Muscle of leg (tissue), 3 donors: ENCODE measurements at regions not wholly inside any gene's neighbourhood (a gene's known extent, or its start where the extent isn't known, plus 50 kb on each side); places are given as distances from the start of the nearest gene placed in this dataset.

Source experiments
- DNase-seq: peaks from one replicate; pipeline ENCODE4 v3.0.0; 2013
- H3K27ac ChIP-seq: one replicate; pipeline ENCODE4 v1.5.1; 2013; ENCODE audit warnings: mild to moderate bottlenecking, low read length, control low read depth
- H3K27me3 ChIP-seq: one replicate; pipeline ENCODE4 v1.6.1; 2013; ENCODE audit warnings: low read length; ENCODE audit not compliant: control insufficient read depth, insufficient read depth
- H3K36me3 ChIP-seq: one replicate; pipeline ENCODE4 v1.6.1; 2013; ENCODE audit warnings: low read length; ENCODE audit not compliant: control insufficient read depth, insufficient read depth
- H3K4me1 ChIP-seq: one replicate; pipeline ENCODE4 v1.6.1; 2013; ENCODE audit warnings: low read length; ENCODE audit not compliant: control insufficient read depth, insufficient read depth
- H3K4me3 ChIP-seq: one replicate; pipeline ENCODE4 v1.5.1; 2013; ENCODE audit warnings: low read length, control low read depth
- H3K9me3 ChIP-seq: replicated peaks from 2 replicates; pipeline ENCODE4 v1.6.1; 2013; ENCODE audit warnings: low read depth, low read length; ENCODE audit not compliant: control insufficient read depth
- WGBS: methylation state at CpG from one replicate; pipeline ENCODE4 v1.1.5; 2013; ENCODE audit warnings: missing lambda C conversion rate; ENCODE audit not compliant: insufficient coverage; 5-methylcytosine and 5-hydroxymethylcytosine counted together

DNA sequence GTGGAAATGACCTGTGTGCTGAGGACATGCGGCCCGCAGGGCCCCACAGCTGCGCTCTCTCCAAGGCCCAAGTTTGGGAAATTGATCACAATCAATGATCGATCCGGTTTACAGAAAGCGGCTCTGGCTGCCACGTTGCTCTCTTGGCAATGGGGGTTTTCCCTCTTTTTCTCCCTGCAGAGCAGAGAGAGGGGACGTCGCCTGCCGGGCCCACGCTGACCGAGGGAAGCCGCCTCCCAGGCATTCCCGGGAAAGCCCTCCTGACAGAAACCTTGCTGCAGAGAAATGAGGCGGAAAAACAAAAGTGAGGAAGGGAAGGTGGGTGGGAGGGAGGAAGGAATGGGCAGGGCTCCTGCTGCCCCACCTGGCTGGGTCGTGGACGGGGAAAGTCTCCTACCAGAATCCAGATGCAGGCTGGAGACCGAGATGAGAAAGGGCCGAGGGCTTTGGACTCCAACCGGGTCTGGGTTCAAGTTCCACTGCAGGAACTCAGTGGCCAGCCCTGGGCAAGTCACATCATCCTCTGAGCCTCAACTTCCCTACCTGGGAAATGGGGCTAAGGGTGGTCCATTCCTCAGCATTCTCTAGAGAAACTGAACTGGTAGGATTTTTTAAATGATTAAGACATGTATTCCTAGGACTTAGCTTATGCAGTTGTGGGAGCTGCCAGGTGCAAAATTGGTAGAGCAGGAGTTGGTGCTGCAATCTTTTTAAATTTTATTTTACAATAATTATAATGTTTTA lies 75.5 kb downstream of the PHETA1 start:
- H3K27ac ChIP-seq = no peak overlapping the region
- no peaks in the 10 kb centered on the region for H3K27me3 ChIP-seq
- 80% methylated on average over 12 of the region's 20 CpGs for WGBS
- H3K4me3 ChIP-seq = no peak overlapping the region
- H3K36me3 ChIP-seq = no peaks in the 10 kb centered on the region
- DNase-seq = no peak
- no peaks in the 10 kb centered on the region for H3K4me1 ChIP-seq
- peaks cover 3% of the 10 kb centered on the region for H3K9me3 ChIP-seq

DNA sequence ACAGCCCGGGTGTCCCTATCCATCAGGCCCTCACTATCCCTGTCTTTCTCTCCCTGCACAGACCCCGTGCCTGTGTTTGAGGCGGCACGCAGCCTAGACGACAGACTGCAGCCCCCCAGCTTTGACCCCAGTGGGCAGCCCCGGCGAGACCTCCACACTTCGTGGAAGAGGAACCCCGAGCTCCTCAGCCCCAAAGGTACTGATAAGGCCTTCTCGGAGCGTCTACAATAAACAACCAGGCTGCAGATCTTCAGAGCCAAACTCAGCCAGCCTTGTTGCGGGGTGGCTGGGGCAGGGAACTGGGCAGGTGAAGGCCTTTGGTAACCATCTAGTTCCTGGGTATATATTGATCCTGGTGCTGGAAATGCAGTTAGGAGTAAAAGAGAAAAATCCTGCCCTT lies 77.5 kb downstream of the PHETA1 start:
- H3K4me3 ChIP-seq = no peak overlapping the region
- DNase-seq = no peak
- H3K4me1 ChIP-seq = no peaks in the 10 kb centered on the region
- WGBS = 92% methylated on average over 12 of the region's 12 CpGs
- H3K27ac ChIP-seq = no peak overlapping the region
- no peaks in the 10 kb centered on the region for H3K36me3 ChIP-seq
- H3K27me3 ChIP-seq = no peaks in the 10 kb centered on the region
- peaks cover 3% of the 10 kb centered on the region for H3K9me3 ChIP-seq

DNA sequence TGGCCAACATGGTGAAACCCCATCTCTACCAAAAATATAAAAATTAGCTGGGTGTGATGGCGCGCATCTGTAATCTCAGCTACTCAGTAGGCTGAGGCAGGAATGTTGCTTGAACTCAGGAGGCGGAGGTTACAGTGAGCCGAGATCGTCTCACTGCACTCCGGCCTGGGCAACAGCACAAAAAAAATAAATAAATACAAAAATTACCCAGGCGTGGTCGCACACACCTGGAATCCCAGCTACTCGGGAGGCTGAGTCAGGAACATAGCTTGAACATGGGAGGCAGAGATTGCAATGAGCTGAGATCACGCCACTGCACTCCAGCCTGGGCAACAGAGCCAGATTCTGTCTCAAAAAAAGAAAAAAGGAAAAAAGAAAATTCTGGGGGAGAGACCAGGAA lies 80.1 kb downstream of the PHETA1 start:
- H3K36me3 ChIP-seq = no peaks in the 10 kb centered on the region
- no peak overlapping the region for H3K27ac ChIP-seq
- peaks cover 3% of the 10 kb centered on the region for H3K9me3 ChIP-seq
- DNase-seq = no peak
- no peaks in the 10 kb centered on the region for H3K4me1 ChIP-seq
- H3K4me3 ChIP-seq = no peak overlapping the region
- WGBS = 83% methylated on average over 4 of the region's 10 CpGs
- H3K27me3 ChIP-seq = peaks cover 3% of the 10 kb centered on the region

DNA sequence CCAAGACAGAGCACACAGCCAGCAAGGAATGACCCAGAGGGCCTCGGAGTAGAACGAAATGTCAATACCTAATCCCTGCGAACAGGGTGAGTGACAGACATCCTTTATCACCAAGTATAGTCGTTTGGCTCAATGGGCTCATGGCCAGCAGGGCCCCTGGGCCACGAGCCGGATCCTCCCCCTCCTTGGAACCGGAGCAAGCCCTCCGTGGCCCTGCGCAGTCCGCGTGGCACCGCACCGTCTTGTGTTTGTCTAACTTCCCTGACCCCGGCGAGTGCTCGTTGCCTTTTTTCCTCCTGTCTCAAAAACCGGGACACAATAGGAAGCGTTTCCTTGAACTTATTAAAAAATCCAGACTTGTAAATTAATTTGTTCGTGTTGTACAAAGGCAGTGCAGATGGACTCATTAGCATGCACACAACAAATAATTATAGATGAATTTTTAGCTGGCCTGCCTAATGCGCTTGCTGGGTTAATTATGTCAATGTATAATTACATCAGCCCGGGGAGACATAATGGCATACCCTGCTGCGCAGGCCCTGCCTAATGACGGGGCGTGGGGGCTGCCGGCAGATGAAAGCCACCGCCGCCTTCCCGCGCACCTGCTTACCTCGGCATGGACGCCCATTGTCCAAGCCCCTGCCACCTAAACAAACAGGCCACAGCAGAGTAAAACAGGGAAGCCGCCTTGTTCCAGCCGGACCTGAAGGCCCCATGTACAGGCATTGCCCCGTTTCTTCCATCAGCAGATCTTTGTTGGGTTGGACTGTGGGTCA lies 81.6 kb downstream of the PHETA1 start:
- no peaks in the 10 kb centered on the region for H3K4me1 ChIP-seq
- peaks cover 6% of the 10 kb centered on the region for H3K27me3 ChIP-seq
- no peaks in the 10 kb centered on the region for H3K36me3 ChIP-seq
- DNase-seq = no peak
- H3K27ac ChIP-seq = no peak overlapping the region
- no peak overlapping the region for H3K4me3 ChIP-seq
- WGBS = 77% methylated on average over 29 of the region's 34 CpGs
- peaks cover 3% of the 10 kb centered on the region for H3K9me3 ChIP-seq

DNA sequence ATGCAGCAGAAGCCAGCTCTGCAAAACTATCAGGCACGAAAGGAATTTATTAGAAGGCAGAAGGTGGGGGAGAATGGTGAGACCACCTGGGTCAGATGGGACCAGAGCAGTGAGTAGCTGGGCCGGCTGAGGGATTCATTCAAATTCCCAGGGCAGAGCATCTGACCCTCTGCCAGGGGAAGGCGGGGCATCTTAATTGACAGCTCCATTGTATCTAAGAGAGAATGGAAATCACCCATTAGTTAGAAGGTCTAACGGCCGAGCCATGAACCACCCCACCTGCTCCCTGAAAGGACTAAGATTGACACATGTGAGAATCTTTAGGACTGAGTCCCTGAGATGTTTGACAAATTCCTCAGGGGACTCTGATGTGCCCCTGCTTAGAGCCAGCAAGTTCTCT lies 83.7 kb downstream of the PHETA1 start:
- WGBS = 29% methylated on average over 4 of the region's 5 CpGs
- H3K27me3 ChIP-seq = peaks cover 12% of the 10 kb centered on the region
- no peak overlapping the region for H3K27ac ChIP-seq
- H3K4me1 ChIP-seq = no peaks in the 10 kb centered on the region
- no peak for DNase-seq
- no peaks in the 10 kb centered on the region for H3K36me3 ChIP-seq
- no peak overlapping the region for H3K4me3 ChIP-seq
- peaks cover 4% of the 10 kb centered on the region for H3K9me3 ChIP-seq

DNA sequence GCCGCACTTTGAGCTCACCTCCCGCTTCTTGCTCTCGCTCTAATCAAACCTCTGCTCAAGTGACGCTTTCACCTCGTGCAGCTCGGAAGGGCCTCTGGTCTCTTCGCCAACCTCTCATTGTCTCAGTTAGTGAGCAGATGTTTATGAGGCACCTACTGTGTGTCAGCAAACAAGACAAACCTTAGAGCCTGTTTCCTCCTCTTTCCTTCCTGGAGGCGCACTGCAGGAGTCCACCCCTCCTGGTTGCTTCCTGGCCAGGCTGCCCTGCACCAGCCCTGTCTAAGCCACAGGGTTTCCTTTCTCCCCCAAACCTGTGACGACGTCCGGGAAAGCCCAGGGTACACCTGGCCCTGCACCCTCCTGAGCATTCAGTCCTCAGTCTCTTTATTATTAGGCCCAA lies 84.2 kb downstream of the PHETA1 start:
- DNase-seq = no peak
- Histone ChIP-seq H3K36me3 (no peaks in the 10 kb centered on the region), H3K9me3 (peaks cover 4% of the 10 kb centered on the region), H3K4me1 (no peaks in the 10 kb centered on the region), H3K4me3 (no peak overlapping the region), H3K27ac (no peak overlapping the region), H3K27me3 (peaks cover 12% of the 10 kb centered on the region)
- 54% methylated on average over 11 of the region's 11 CpGs for WGBS

DNA sequence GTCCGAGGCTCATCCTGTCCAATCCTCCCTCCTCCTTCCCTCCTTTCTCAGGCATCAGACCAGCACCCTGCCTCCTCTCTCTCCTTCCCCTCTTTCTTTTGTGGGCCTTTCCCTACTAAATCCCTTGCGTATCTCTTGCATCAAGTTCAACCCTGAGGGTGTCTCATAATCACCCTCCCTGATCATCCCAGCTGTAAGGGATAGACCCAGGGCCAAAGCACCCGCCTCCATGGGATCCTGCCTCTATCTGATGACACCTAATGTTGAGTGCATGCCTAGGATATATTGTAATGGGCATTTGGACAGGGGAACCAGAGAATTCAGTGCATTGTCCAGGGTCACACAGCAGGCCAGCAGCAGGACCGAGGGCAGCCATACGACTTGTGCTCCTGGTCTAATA lies 84.9 kb downstream of the PHETA1 start:
- no peak overlapping the region for H3K4me3 ChIP-seq
- no peak overlapping the region for H3K27ac ChIP-seq
- peaks cover 12% of the 10 kb centered on the region for H3K27me3 ChIP-seq
- H3K36me3 ChIP-seq = no peaks in the 10 kb centered on the region
- H3K4me1 ChIP-seq = no peaks in the 10 kb centered on the region
- no peak for DNase-seq
- peaks cover 4% of the 10 kb centered on the region for H3K9me3 ChIP-seq
- 72% methylated on average over 5 of the region's 5 CpGs for WGBS

DNA sequence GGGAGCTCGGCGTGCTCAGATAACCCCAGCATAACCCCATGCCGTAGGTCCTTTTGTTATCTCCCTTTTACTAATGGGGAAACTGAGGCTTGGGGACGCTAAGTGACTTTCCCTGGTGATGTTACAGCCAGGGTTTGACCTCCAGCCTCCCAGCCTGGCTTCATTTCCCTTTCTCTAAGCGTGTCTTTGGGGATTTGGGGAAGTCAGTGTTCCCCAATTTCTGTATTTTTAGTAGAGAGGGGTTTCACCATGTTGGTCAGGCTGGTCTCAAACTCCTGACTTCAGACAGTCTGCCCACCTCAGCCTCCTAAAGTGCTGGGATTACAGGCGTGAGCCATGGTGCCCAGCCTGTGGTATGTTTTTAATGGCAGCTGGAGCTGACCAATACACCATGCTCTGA lies 85.4 kb downstream of the PHETA1 start:
- Histone ChIP-seq H3K27ac (no peak overlapping the region), H3K36me3 (no peaks in the 10 kb centered on the region), H3K4me1 (no peaks in the 10 kb centered on the region), H3K27me3 (peaks cover 12% of the 10 kb centered on the region), H3K4me3 (no peak overlapping the region), H3K9me3 (peaks cover 4% of the 10 kb centered on the region)
- DNase-seq = no peak
- WGBS = no CpG with 5 or more reads among the region's 6 CpGs

DNA sequence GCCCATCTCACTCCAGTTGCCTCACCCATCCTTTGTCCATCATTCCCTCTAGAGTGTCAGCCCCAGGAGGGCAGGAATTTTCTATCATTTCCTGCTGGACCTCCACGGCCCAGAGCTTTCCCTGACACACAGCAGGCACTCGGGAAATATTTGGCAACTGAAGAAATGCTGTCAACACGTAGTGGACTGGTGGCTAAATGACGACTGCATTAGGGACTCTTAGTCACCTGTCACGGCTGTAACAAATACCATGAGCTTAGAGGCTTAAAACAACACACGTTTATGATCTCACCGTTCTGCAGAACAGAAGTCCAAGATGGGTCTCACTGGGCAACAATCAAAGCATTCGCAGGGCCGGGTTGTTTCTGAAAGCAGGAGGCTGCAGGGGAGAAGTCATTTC lies 91.3 kb downstream of the PHETA1 start:
- H3K27ac ChIP-seq = no peak overlapping the region
- DNase-seq = no peak
- no peak overlapping the region for H3K4me3 ChIP-seq
- no peaks in the 10 kb centered on the region for H3K36me3 ChIP-seq
- peaks cover 4% of the 10 kb centered on the region for H3K9me3 ChIP-seq
- no peaks in the 10 kb centered on the region for H3K4me1 ChIP-seq
- H3K27me3 ChIP-seq = peaks cover 20% of the 10 kb centered on the region
- WGBS = 38% methylated on average over 7 of the region's 9 CpGs

DNA sequence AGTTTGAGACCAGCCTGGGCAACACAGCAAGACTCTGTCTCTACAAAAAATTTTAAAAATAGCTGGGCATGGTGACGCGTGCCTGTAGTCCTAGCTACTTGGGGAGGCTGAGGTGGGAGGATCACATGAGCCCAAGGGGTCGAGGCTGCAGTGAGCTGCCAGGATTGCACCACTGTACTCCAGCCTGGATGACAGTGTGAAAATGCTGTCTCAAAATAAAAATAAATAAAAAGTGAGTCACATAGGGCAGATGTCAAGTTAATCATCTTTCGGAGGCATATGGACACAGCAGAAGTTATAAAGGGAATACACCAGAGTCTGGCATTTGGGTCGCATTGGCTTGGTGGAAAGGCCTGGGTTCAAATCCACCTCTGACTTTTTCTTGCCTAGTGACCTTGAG lies 92.7 kb downstream of the PHETA1 start:
- 72% methylated on average over 5 of the region's 5 CpGs for WGBS
- Histone ChIP-seq H3K9me3 (peaks cover 4% of the 10 kb centered on the region), H3K4me1 (no peaks in the 10 kb centered on the region), H3K27ac (no peak overlapping the region), H3K27me3 (peaks cover 21% of the 10 kb centered on the region), H3K4me3 (no peak overlapping the region), H3K36me3 (no peaks in the 10 kb centered on the region)
- DNase-seq = no peak
